Chondrocyte (in vitro differentiated cells): ENCODE measurements at regions not wholly inside any gene's neighbourhood (a gene's known extent, or its start where the extent isn't known, plus 50 kb on each side); places are given as distances from the start of the nearest gene placed in this dataset.

Experiments
- DNase-seq: peaks from one replicate; pipeline ENCODE4 v3.0.0; 2021; ENCODE audit warnings: mixed read lengths, low spot score
- H3K27ac Mint-ChIP-seq: one replicate; pipeline ENCODE4 v1.8.0; 2021; ENCODE audit warnings: mild to moderate bottlenecking, moderate library complexity, mixed read lengths; ENCODE audit not compliant: unreplicated experiment
- H3K27me3 Mint-ChIP-seq: 2 replicates; pipeline ENCODE4 v1.8.0; 2021; ENCODE audit warnings: low read depth, mixed read lengths
- H3K36me3 Mint-ChIP-seq: 2 replicates; pipeline ENCODE4 v1.8.0; 2021; ENCODE audit warnings: low read depth, mixed read lengths
- H3K4me1 Mint-ChIP-seq: 2 replicates; pipeline ENCODE4 v1.8.0; 2021; ENCODE audit warnings: low read depth, mild to moderate bottlenecking, mixed read lengths
- H3K4me3 Mint-ChIP-seq: one replicate; pipeline ENCODE4 v1.8.0; 2021; ENCODE audit warnings: mild to moderate bottlenecking, moderate library complexity, mixed read lengths; ENCODE audit not compliant: unreplicated experiment
- H3K9me3 Mint-ChIP-seq: 2 replicates; pipeline ENCODE4 v1.8.0; 2021; ENCODE audit warnings: low read depth, mixed read lengths
- TF ChIP-seq, protein P1 (sequence below): fragments of 200-600 bp; sonication (generic); IDR thresholded peaks from 2 replicates; pipeline ENCODE4 v1.5.0; 2021; ENCODE audit warnings: antibody characterized with exemption, mild to moderate bottlenecking, moderate library complexity

DNA sequence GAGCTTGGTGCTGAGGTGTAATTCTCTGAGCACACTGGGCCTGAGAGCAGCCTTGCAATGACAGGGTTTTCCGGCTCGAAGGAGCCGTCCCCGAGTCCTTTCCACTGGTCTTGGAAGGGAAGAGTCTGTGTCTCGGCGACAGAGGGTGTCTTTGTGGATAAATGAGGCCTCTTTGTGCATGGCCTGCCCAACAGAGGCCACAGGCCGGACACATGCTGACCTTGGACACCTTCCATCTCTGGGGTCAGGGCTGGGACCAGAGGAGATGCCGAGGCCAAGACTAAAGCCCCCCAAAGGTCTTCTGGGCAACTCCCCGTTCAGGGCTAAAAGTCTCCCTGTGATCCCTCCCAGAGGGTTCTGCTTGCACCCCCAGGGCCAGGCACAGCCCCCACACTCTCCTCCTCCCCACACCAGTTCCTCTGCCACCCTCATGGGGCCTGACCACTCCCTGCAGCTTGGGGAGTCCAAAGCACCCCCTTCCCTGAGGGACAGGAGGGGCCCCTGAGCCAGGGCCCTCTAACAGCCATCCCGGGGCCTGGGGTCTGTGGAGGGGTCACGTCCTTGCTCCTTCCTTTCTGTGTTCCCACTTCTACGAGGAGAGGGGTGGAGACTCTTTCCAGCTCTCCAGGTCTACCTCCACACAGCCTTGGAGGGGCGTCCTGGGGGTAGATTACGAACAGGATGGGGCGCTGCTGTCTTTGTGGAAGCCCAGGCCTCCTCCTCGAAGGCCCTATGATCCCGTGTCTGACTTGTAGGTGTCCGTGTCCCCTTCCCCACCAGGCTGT lies 130.6 kb upstream of the FAM20C start:
- no peaks in the 10 kb centered on the region for H3K36me3 Mint-ChIP-seq
- TF ChIP-seq, protein P1, sequence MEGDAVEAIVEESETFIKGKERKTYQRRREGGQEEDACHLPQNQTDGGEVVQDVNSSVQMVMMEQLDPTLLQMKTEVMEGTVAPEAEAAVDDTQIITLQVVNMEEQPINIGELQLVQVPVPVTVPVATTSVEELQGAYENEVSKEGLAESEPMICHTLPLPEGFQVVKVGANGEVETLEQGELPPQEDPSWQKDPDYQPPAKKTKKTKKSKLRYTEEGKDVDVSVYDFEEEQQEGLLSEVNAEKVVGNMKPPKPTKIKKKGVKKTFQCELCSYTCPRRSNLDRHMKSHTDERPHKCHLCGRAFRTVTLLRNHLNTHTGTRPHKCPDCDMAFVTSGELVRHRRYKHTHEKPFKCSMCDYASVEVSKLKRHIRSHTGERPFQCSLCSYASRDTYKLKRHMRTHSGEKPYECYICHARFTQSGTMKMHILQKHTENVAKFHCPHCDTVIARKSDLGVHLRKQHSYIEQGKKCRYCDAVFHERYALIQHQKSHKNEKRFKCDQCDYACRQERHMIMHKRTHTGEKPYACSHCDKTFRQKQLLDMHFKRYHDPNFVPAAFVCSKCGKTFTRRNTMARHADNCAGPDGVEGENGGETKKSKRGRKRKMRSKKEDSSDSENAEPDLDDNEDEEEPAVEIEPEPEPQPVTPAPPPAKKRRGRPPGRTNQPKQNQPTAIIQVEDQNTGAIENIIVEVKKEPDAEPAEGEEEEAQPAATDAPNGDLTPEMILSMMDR, result no peak
- DNase-seq, result peak; percentile 49
- H3K27me3 Mint-ChIP-seq, result no peaks in the 10 kb centered on the region
- no peaks in the 10 kb centered on the region for H3K4me1 Mint-ChIP-seq
- H3K27ac Mint-ChIP-seq, result no peak overlapping the region
- H3K9me3 Mint-ChIP-seq, result no peaks in the 10 kb centered on the region
- H3K4me3 Mint-ChIP-seq, result no peak overlapping the region

DNA sequence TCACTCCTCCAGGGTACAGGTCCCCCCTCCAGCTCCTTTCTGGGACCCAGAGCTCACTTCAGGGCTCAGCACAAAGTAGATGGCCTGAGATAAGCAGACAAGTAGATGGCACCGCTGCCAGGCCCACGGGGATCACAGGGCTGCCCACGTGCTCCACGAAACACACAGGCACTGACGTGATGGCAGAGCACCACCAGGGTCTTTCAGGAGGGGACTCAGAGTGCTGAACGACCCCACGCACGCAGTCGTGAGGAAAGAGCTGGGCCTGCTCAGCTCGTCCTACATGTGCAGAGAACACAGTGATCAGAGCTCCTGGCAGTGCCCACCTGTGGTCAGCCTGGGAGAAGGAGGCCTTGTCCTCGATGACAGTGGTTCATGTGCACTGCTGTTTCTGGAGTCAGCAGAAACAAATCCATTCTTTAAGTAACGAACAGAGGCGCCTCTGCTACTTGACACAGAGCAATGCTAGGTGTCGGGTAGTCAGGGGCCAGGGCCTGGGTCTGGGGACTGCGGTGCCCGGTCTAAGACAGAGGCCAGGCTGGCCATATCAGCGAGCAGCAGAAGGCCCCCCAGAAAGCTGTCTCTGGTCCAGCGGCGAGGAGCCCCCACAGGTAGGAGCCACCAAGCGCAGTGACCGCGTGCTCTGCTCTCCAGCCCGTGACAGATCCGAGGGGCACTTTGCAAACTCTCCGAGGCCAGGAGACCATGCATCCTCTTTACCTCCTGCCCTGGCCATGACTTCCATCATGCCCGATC lies 129.8 kb upstream of the FAM20C start:
- no peaks in the 10 kb centered on the region for H3K9me3 Mint-ChIP-seq
- no peaks in the 10 kb centered on the region for H3K4me1 Mint-ChIP-seq
- H3K27me3 Mint-ChIP-seq, result no peaks in the 10 kb centered on the region

DNA sequence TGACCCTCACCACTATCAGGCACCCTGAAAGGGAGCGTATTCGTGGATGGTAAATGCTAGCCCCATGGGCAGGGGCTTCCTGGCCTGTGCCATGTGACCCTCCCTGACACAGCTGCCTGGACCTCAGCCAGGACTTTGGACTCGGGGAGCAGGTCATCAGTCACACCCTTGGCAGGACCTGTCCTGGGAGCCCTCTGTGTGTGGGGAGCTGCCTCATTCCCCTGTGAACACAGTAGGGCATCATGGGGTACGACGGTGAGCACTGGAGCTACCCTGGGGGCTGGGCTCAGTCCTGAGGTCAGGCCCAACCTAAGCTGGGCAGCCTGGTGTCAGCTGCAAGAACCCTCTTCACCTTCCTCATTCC lies 129.3 kb upstream of the FAM20C start:
- H3K27me3 Mint-ChIP-seq, result no peaks in the 10 kb centered on the region
- H3K27ac Mint-ChIP-seq, result no peak overlapping the region
- TF ChIP-seq, protein P1, result no peak
- DNase-seq, result peak; percentile 75
- no peak overlapping the region for H3K4me3 Mint-ChIP-seq
- H3K4me1 Mint-ChIP-seq, result no peaks in the 10 kb centered on the region
- H3K36me3 Mint-ChIP-seq, result no peaks in the 10 kb centered on the region
- no peaks in the 10 kb centered on the region for H3K9me3 Mint-ChIP-seq

More for the DNA sequence above, 129.8 kb upstream of the FAM20C start:
- TF ChIP-seq, protein P1, result no peak
- peak; percentile 83 for DNase-seq
- Mint-ChIP-seq H3K36me3 (no peaks in the 10 kb centered on the region), H3K27ac (no peak overlapping the region), H3K4me3 (no peak overlapping the region)

DNA sequence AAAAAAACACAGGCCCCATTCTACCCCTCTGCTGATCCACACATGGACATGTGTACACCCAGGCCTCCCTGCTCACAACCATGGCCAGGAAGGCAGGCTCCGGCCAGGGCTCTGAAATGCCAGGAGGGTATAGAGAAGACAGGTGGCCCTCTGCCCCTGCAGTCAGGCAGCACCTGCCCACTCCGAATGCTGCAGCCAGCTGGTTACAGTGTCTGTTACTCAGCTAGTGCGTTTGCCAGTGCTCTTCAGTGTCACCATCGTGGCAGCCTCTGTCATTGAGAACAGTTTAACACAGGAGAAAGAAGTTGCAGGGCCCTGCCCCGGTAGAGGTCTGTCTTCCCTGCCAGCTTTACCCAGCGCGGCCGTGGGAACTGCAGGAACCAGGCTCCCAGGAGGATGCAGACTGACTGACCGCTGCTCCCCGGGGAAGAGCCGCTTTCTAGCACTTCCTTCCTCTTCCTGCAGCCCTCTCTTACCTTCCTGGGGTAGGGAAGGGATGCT lies 128.8 kb upstream of the FAM20C start:
- peak; percentile 64 for DNase-seq
- Mint-ChIP-seq H3K9me3 (no peaks in the 10 kb centered on the region), H3K4me3 (no peak overlapping the region), H3K27ac (no peak overlapping the region), H3K4me1 (no peaks in the 10 kb centered on the region), H3K36me3 (no peaks in the 10 kb centered on the region), H3K27me3 (no peaks in the 10 kb centered on the region)
- TF ChIP-seq, protein P1, result no peak

DNA sequence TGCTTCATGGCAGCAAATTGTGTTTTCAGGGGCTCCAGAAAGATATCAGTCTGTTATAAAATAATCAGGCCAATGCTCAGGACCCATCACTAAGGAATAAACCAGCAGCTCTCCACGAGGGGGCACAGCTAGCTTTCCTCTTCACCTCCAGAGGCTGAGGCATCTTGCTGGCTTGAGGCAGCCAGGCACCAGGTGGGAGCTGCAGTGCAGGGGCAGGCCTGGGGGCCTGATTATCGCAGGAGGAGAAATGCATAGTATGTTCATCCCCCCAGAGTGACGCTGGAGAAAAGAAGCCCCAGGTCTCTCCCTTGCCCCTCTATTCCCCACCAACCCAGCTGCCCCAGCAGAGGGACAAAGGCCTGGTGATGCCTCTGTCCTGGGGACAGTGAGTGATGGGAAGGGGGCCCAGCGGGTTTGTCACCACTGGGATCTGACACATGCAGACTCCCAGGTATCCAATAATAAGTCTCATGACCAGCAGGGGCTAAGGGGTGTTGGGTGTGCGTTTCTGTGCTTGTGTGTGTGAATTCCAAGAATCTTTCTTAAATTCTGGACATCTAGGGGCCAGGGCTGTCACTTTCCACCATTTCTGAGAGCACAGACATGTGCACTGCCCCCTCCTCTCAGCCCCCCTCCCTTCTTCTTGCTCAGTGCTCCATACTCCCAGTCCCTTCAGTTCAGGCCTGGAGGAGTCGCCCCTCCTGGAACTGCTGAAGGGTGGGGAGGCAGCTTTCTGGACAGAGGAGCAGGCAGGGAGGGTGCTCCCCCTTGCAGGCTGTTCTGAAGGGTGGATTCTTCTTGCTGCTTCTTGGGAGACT lies 128.1 kb upstream of the FAM20C start:
- no peaks in the 10 kb centered on the region for H3K4me1 Mint-ChIP-seq
- DNase-seq, result peak; percentile 49
- H3K4me3 Mint-ChIP-seq, result no peak overlapping the region
- TF ChIP-seq, protein P1, result peak; percentile 84
- H3K9me3 Mint-ChIP-seq, result no peaks in the 10 kb centered on the region
- no peaks in the 10 kb centered on the region for H3K27me3 Mint-ChIP-seq
- H3K36me3 Mint-ChIP-seq, result no peaks in the 10 kb centered on the region
- H3K27ac Mint-ChIP-seq, result no peak overlapping the region
